ENCODE measurements at regions not wholly inside any gene's neighbourhood (a gene's known extent, or its start where the extent isn't known, plus 50 kb on each side); places are given as distances from the start of the nearest gene placed in this dataset.

- H3K18ac ChIP-seq (ENCODE audit: low read length) = no peak overlapping the region
- H3K36me3 ChIP-seq (ENCODE audit: control insufficient read depth, insufficient read depth, low read length) = no peaks in the 10 kb centered on the region
- no peak overlapping the region for H4K8ac ChIP-seq (ENCODE audit: low read depth, low read length)
- H3K4me3 ChIP-seq (ENCODE audit: low read length) = no peak overlapping the region
- H3K79me1 ChIP-seq (ENCODE audit: low read length) = no peaks in the 10 kb centered on the region
- no peaks in the 10 kb centered on the region for H3K27me3 ChIP-seq (ENCODE audit: insufficient read depth, low read length, poor library complexity)
- H3K27ac ChIP-seq (ENCODE audit: low read depth, low read length) = no peak overlapping the region
- no peaks in the 10 kb centered on the region for H3K79me2 ChIP-seq (ENCODE audit: control insufficient read depth, insufficient read depth, low read length)
- H3K4ac ChIP-seq (ENCODE audit: low read depth, low read length) = no peak overlapping the region
- no peak overlapping the region for H2AK5ac ChIP-seq (ENCODE audit: low read length)
- H2BK15ac ChIP-seq (replicated peaks; ENCODE audit: low read depth) = no peak overlapping the region
- no peak overlapping the region for H2BK5ac ChIP-seq (ENCODE audit: low read length)
- H3K9ac ChIP-seq (ENCODE audit: low read length) = no peak overlapping the region
- no CpG with 5 or more reads among the region's 2 CpGs for WGBS (ENCODE audit: extremely low coverage, insufficient coverage, low lambda C conversion rate)
- H4K5ac ChIP-seq (ENCODE audit: low read length) = no peak overlapping the region
- DNase-seq = no peak
- H2BK120ac ChIP-seq (ENCODE audit: low read depth, low read length) = no peak overlapping the region
- H3K4me2 ChIP-seq (ENCODE audit: low read length) = no peak overlapping the region
- no peaks in the 10 kb centered on the region for H3K4me1 ChIP-seq (ENCODE audit: control insufficient read depth, low read depth, low read length)
- no peak overlapping the region for H3K23ac ChIP-seq (ENCODE audit: low read length)
- no peak overlapping the region for H3K56ac ChIP-seq (ENCODE audit: low read length)
Observed at GRCh38 chr7:85602196-85602595, 415.3 kb upstream of the SEMA3D start.

GRCh38 chr7:85600395-85600794 lies 413.5 kb upstream of the SEMA3D start:
- Histone ChIP-seq H3K36me3 (ENCODE audit: control insufficient read depth, insufficient read depth, low read length) (no peaks in the 10 kb centered on the region), H3K4me2 (ENCODE audit: low read length) (no peak overlapping the region), H2AK5ac (ENCODE audit: low read length) (no peak overlapping the region), H3K27me3 (ENCODE audit: insufficient read depth, low read length, poor library complexity) (no peaks in the 10 kb centered on the region), H3K4me3 (ENCODE audit: low read length) (no peak overlapping the region), H3K79me1 (ENCODE audit: low read length) (no peaks in the 10 kb centered on the region), H3K9ac (ENCODE audit: low read length) (no peak overlapping the region), H3K18ac (ENCODE audit: low read length) (no peak overlapping the region), H3K56ac (ENCODE audit: low read length) (no peak overlapping the region), H4K8ac (ENCODE audit: low read depth, low read length) (no peak overlapping the region), H4K5ac (ENCODE audit: low read length) (no peak overlapping the region), H3K23ac (ENCODE audit: low read length) (no peak overlapping the region), H2BK5ac (ENCODE audit: low read length) (no peak overlapping the region), H3K27ac (ENCODE audit: low read depth, low read length) (no peak overlapping the region), H2BK120ac (ENCODE audit: low read depth, low read length) (no peak overlapping the region), H3K4ac (ENCODE audit: low read depth, low read length) (no peak overlapping the region), H3K79me2 (ENCODE audit: control insufficient read depth, insufficient read depth, low read length) (no peaks in the 10 kb centered on the region), H3K4me1 (ENCODE audit: control insufficient read depth, low read depth, low read length) (no peaks in the 10 kb centered on the region), H2BK15ac (replicated peaks; ENCODE audit: low read depth) (no peak overlapping the region)
- peak; percentile 25 for DNase-seq
- no CpG with 5 or more reads among the region's 3 CpGs for WGBS (ENCODE audit: extremely low coverage, insufficient coverage, low lambda C conversion rate)

GRCh38 chr7:85596827-85597226 lies 410.0 kb upstream of the SEMA3D start:
- Histone ChIP-seq H3K9ac (ENCODE audit: low read length) (no peak overlapping the region), H3K79me2 (ENCODE audit: control insufficient read depth, insufficient read depth, low read length) (no peaks in the 10 kb centered on the region), H3K56ac (ENCODE audit: low read length) (no peak overlapping the region), H3K4ac (ENCODE audit: low read depth, low read length) (no peak overlapping the region), H3K36me3 (ENCODE audit: control insufficient read depth, insufficient read depth, low read length) (no peaks in the 10 kb centered on the region), H4K5ac (ENCODE audit: low read length) (no peak overlapping the region), H3K18ac (ENCODE audit: low read length) (no peak overlapping the region), H3K4me2 (ENCODE audit: low read length) (no peak overlapping the region), H3K4me1 (ENCODE audit: control insufficient read depth, low read depth, low read length) (no peaks in the 10 kb centered on the region), H2BK120ac (ENCODE audit: low read depth, low read length) (no peak overlapping the region), H2BK5ac (ENCODE audit: low read length) (no peak overlapping the region), H3K27me3 (ENCODE audit: insufficient read depth, low read length, poor library complexity) (no peaks in the 10 kb centered on the region), H2BK15ac (replicated peaks; ENCODE audit: low read depth) (no peak overlapping the region), H3K79me1 (ENCODE audit: low read length) (no peaks in the 10 kb centered on the region), H4K8ac (ENCODE audit: low read depth, low read length) (no peak overlapping the region), H3K23ac (ENCODE audit: low read length) (no peak overlapping the region), H3K4me3 (ENCODE audit: low read length) (no peak overlapping the region), H2AK5ac (ENCODE audit: low read length) (no peak overlapping the region), H3K27ac (ENCODE audit: low read depth, low read length) (no peak overlapping the region)
- WGBS (ENCODE audit: extremely low coverage, insufficient coverage, low lambda C conversion rate) = no CpG with 5 or more reads among the region's 2 CpGs
- no peak for DNase-seq

- Histone ChIP-seq H3K79me1 (ENCODE audit: low read length) (no peaks in the 10 kb centered on the region), H2BK15ac (replicated peaks; ENCODE audit: low read depth) (no peak overlapping the region), H3K4ac (ENCODE audit: low read depth, low read length) (no peak overlapping the region), H4K5ac (ENCODE audit: low read length) (no peak overlapping the region), H3K27me3 (ENCODE audit: insufficient read depth, low read length, poor library complexity) (no peaks in the 10 kb centered on the region), H3K79me2 (ENCODE audit: control insufficient read depth, insufficient read depth, low read length) (no peaks in the 10 kb centered on the region), H2BK5ac (ENCODE audit: low read length) (no peak overlapping the region), H3K23ac (ENCODE audit: low read length) (no peak overlapping the region), H3K36me3 (ENCODE audit: control insufficient read depth, insufficient read depth, low read length) (no peaks in the 10 kb centered on the region), H2BK120ac (ENCODE audit: low read depth, low read length) (no peak overlapping the region), H3K9ac (ENCODE audit: low read length) (no peak overlapping the region), H2AK5ac (ENCODE audit: low read length) (no peak overlapping the region), H4K8ac (ENCODE audit: low read depth, low read length) (no peak overlapping the region), H3K18ac (ENCODE audit: low read length) (no peak overlapping the region), H3K4me2 (ENCODE audit: low read length) (no peak overlapping the region), H3K27ac (ENCODE audit: low read depth, low read length) (no peak overlapping the region), H3K4me1 (ENCODE audit: control insufficient read depth, low read depth, low read length) (no peaks in the 10 kb centered on the region), H3K56ac (ENCODE audit: low read length) (no peak overlapping the region), H3K4me3 (ENCODE audit: low read length) (no peak overlapping the region)
- DNase-seq = no peak
Observed at GRCh38 chr7:85595750-85596178, 408.9 kb upstream of the SEMA3D start.

GRCh38 chr7:85593355-85593754 lies 406.5 kb upstream of the SEMA3D start:
- Histone ChIP-seq H3K79me2 (ENCODE audit: control insufficient read depth, insufficient read depth, low read length) (no peaks in the 10 kb centered on the region), H4K8ac (ENCODE audit: low read depth, low read length) (no peak overlapping the region), H2AK5ac (ENCODE audit: low read length) (no peak overlapping the region), H3K4ac (ENCODE audit: low read depth, low read length) (no peak overlapping the region), H3K56ac (ENCODE audit: low read length) (no peak overlapping the region), H3K23ac (ENCODE audit: low read length) (no peak overlapping the region), H3K18ac (ENCODE audit: low read length) (no peak overlapping the region), H3K4me1 (ENCODE audit: control insufficient read depth, low read depth, low read length) (no peaks in the 10 kb centered on the region), H4K5ac (ENCODE audit: low read length) (no peak overlapping the region), H3K27me3 (ENCODE audit: insufficient read depth, low read length, poor library complexity) (no peaks in the 10 kb centered on the region), H3K9ac (ENCODE audit: low read length) (no peak overlapping the region), H3K79me1 (ENCODE audit: low read length) (no peaks in the 10 kb centered on the region), H2BK5ac (ENCODE audit: low read length) (no peak overlapping the region), H3K4me3 (ENCODE audit: low read length) (no peak overlapping the region), H2BK120ac (ENCODE audit: low read depth, low read length) (no peak overlapping the region), H2BK15ac (replicated peaks; ENCODE audit: low read depth) (no peak overlapping the region), H3K36me3 (ENCODE audit: control insufficient read depth, insufficient read depth, low read length) (no peaks in the 10 kb centered on the region), H3K27ac (ENCODE audit: low read depth, low read length) (no peak overlapping the region), H3K4me2 (ENCODE audit: low read length) (no peak overlapping the region)
- no CpG with 5 or more reads among the region's 3 CpGs for WGBS (ENCODE audit: extremely low coverage, insufficient coverage, low lambda C conversion rate)
- no peak for DNase-seq

GRCh38 chr7:85587785-85588184 lies 400.9 kb upstream of the SEMA3D start:
- H3K4me2 ChIP-seq (ENCODE audit: low read length) = no peak overlapping the region
- H2BK5ac ChIP-seq (ENCODE audit: low read length) = no peak overlapping the region
- H2BK15ac ChIP-seq (replicated peaks; ENCODE audit: low read depth) = no peak overlapping the region
- no peak overlapping the region for H3K18ac ChIP-seq (ENCODE audit: low read length)
- H2AK5ac ChIP-seq (ENCODE audit: low read length) = no peak overlapping the region
- no peak overlapping the region for H3K4ac ChIP-seq (ENCODE audit: low read depth, low read length)
- no peak overlapping the region for H3K9ac ChIP-seq (ENCODE audit: low read length)
- no peak overlapping the region for H3K4me3 ChIP-seq (ENCODE audit: low read length)
- no peak overlapping the region for H4K5ac ChIP-seq (ENCODE audit: low read length)
- H3K4me1 ChIP-seq (ENCODE audit: control insufficient read depth, low read depth, low read length) = no peaks in the 10 kb centered on the region
- H3K23ac ChIP-seq (ENCODE audit: low read length) = no peak overlapping the region
- no peaks in the 10 kb centered on the region for H3K27me3 ChIP-seq (ENCODE audit: insufficient read depth, low read length, poor library complexity)
- H3K36me3 ChIP-seq (ENCODE audit: control insufficient read depth, insufficient read depth, low read length) = no peaks in the 10 kb centered on the region
- H3K27ac ChIP-seq (ENCODE audit: low read depth, low read length) = no peak overlapping the region
- DNase-seq = no peak
- no peak overlapping the region for H3K56ac ChIP-seq (ENCODE audit: low read length)
- H3K79me2 ChIP-seq (ENCODE audit: control insufficient read depth, insufficient read depth, low read length) = no peaks in the 10 kb centered on the region
- no peak overlapping the region for H2BK120ac ChIP-seq (ENCODE audit: low read depth, low read length)
- no peak overlapping the region for H4K8ac ChIP-seq (ENCODE audit: low read depth, low read length)
- H3K79me1 ChIP-seq (ENCODE audit: low read length) = no peaks in the 10 kb centered on the region
